ENCODE measurements at regions not wholly inside any gene's neighbourhood (a gene's known extent, or its start where the extent isn't known, plus 50 kb on each side); places are given as distances from the start of the nearest gene placed in this dataset.
"Not testable (repeated sequence)": the region's sequence is repeated elsewhere in the genome, so short reads cannot be mapped to it uniquely, and the experiment has no call there.

GRCh38 chr16:31581065-31581464 lies 53.4 kb downstream of the AHSP start:
- not testable (repeated sequence) for H3K27ac ChIP-seq (ENCODE audit: low read length); H3K9me3 ChIP-seq (ENCODE audit: control insufficient read depth in 2 of 2, low read length in 2 of 2); H3K36me3 ChIP-seq (ENCODE audit: control insufficient read depth in 2 of 2, insufficient read depth in 2 of 2, low read length in 2 of 2); H3K4me1 ChIP-seq (ENCODE audit: control insufficient read depth, insufficient read depth, low read length); H3K4me3 ChIP-seq (ENCODE audit: low read length in 2 of 2); H3K9ac ChIP-seq (ENCODE audit: low read length in 2 of 2); H3K27me3 ChIP-seq (ENCODE audit: control insufficient read depth in 1 of 2, insufficient read depth in 2 of 2, low read length in 2 of 2)

GRCh38 chr16:31601737-31602384 lies 74.2 kb downstream of the AHSP start:
- not testable (repeated sequence) for H3K27ac ChIP-seq (ENCODE audit: low read length); H3K4me3 ChIP-seq (ENCODE audit: low read length in 2 of 2); H3K36me3 ChIP-seq (ENCODE audit: control insufficient read depth in 2 of 2, insufficient read depth in 2 of 2, low read length in 2 of 2); H3K9ac ChIP-seq (ENCODE audit: low read length in 2 of 2); H3K4me1 ChIP-seq (ENCODE audit: control insufficient read depth, insufficient read depth, low read length); H3K27me3 ChIP-seq (ENCODE audit: control insufficient read depth in 1 of 2, insufficient read depth in 2 of 2, low read length in 2 of 2)
- peaks cover 14 to 16% of the 10 kb centered on the region in 2 donors for H3K9me3 ChIP-seq (ENCODE audit: control insufficient read depth in 2 of 2, low read length in 2 of 2)

- no peaks in the 10 kb centered on the region for H3K36me3 ChIP-seq (ENCODE audit: control insufficient read depth in 2 of 2, insufficient read depth in 2 of 2, low read length in 2 of 2)
- H3K4me3 ChIP-seq (ENCODE audit: low read length in 2 of 2) = no peak overlapping the region
- H3K27me3 ChIP-seq (ENCODE audit: control insufficient read depth in 1 of 2, insufficient read depth in 2 of 2, low read length in 2 of 2) = no peaks in the 10 kb centered on the region
- H3K9me3 ChIP-seq (ENCODE audit: control insufficient read depth in 2 of 2, low read length in 2 of 2) = no peaks in the 10 kb centered on the region
- no peak overlapping the region for H3K27ac ChIP-seq (ENCODE audit: low read length)
- H3K9ac ChIP-seq (ENCODE audit: low read length in 2 of 2) = no peak overlapping the region
- no peaks in the 10 kb centered on the region for H3K4me1 ChIP-seq (ENCODE audit: control insufficient read depth, insufficient read depth, low read length)
Measured at GRCh38 chr16:31618130-31618529, 90.4 kb downstream of the AHSP start.

- Histone ChIP-seq H3K9me3 (ENCODE audit: control insufficient read depth in 2 of 2, low read length in 2 of 2) (no peaks in the 10 kb centered on the region), H3K27ac (ENCODE audit: low read length) (no peak overlapping the region), H3K4me1 (ENCODE audit: control insufficient read depth, insufficient read depth, low read length) (no peaks in the 10 kb centered on the region), H3K27me3 (ENCODE audit: control insufficient read depth in 1 of 2, insufficient read depth in 2 of 2, low read length in 2 of 2) (peaks cover 0 to 3% of the 10 kb centered on the region in 2 donors), H3K36me3 (ENCODE audit: control insufficient read depth in 2 of 2, insufficient read depth in 2 of 2, low read length in 2 of 2) (no peaks in the 10 kb centered on the region), H3K9ac (ENCODE audit: low read length in 2 of 2) (no peak overlapping the region), H3K4me3 (ENCODE audit: low read length in 2 of 2) (no peak overlapping the region)
Measured at GRCh38 chr16:31636433-31636832, 108.7 kb downstream of the AHSP start.

- no peaks in the 10 kb centered on the region for H3K4me1 ChIP-seq (ENCODE audit: control insufficient read depth, insufficient read depth, low read length)
- H3K27ac ChIP-seq (ENCODE audit: low read length) = no peak overlapping the region
- H3K9ac ChIP-seq (ENCODE audit: low read length in 2 of 2) = no peak overlapping the region
- no peak overlapping the region for H3K4me3 ChIP-seq (ENCODE audit: low read length in 2 of 2)
- peaks cover 0 to 3% of the 10 kb centered on the region in 2 donors for H3K27me3 ChIP-seq (ENCODE audit: control insufficient read depth in 1 of 2, insufficient read depth in 2 of 2, low read length in 2 of 2)
- H3K9me3 ChIP-seq (ENCODE audit: control insufficient read depth in 2 of 2, low read length in 2 of 2) = no peaks in the 10 kb centered on the region
- H3K36me3 ChIP-seq (ENCODE audit: control insufficient read depth in 2 of 2, insufficient read depth in 2 of 2, low read length in 2 of 2) = no peaks in the 10 kb centered on the region
Measured at GRCh38 chr16:31641279-31641678, 113.6 kb downstream of the AHSP start.

- H3K9me3 ChIP-seq (ENCODE audit: control insufficient read depth in 2 of 2, low read length in 2 of 2); H3K27ac ChIP-seq (ENCODE audit: low read length); H3K4me3 ChIP-seq (ENCODE audit: low read length in 2 of 2); H3K4me1 ChIP-seq (ENCODE audit: control insufficient read depth, insufficient read depth, low read length); H3K27me3 ChIP-seq (ENCODE audit: control insufficient read depth in 1 of 2, insufficient read depth in 2 of 2, low read length in 2 of 2); H3K9ac ChIP-seq (ENCODE audit: low read length in 2 of 2); H3K36me3 ChIP-seq (ENCODE audit: control insufficient read depth in 2 of 2, insufficient read depth in 2 of 2, low read length in 2 of 2): not testable (repeated sequence)
Measured at GRCh38 chr16:31655674-31656073, 128.0 kb downstream of the AHSP start.

GRCh38 chr16:31664683-31665482 lies 137.2 kb downstream of the AHSP start:
- Histone ChIP-seq H3K27ac (ENCODE audit: low read length) (no peak overlapping the region), H3K9ac (ENCODE audit: low read length in 2 of 2) (no peak overlapping the region), H3K27me3 (ENCODE audit: control insufficient read depth in 1 of 2, insufficient read depth in 2 of 2, low read length in 2 of 2) (no peaks in the 10 kb centered on the region), H3K4me3 (ENCODE audit: low read length in 2 of 2) (no peak overlapping the region), H3K4me1 (ENCODE audit: control insufficient read depth, insufficient read depth, low read length) (no peaks in the 10 kb centered on the region), H3K36me3 (ENCODE audit: control insufficient read depth in 2 of 2, insufficient read depth in 2 of 2, low read length in 2 of 2) (no peaks in the 10 kb centered on the region), H3K9me3 (ENCODE audit: control insufficient read depth in 2 of 2, low read length in 2 of 2) (peaks cover 0 to 8% of the 10 kb centered on the region in 2 donors)

GRCh38 chr16:31674686-31675085 lies 147.0 kb downstream of the AHSP start:
- no peak overlapping the region for H3K9ac ChIP-seq (ENCODE audit: low read length in 2 of 2)
- no peaks in the 10 kb centered on the region for H3K4me1 ChIP-seq (ENCODE audit: control insufficient read depth, insufficient read depth, low read length)
- no peak overlapping the region for H3K4me3 ChIP-seq (ENCODE audit: low read length in 2 of 2)
- H3K27me3 ChIP-seq (ENCODE audit: control insufficient read depth in 1 of 2, insufficient read depth in 2 of 2, low read length in 2 of 2) = no peaks in the 10 kb centered on the region
- H3K36me3 ChIP-seq (ENCODE audit: control insufficient read depth in 2 of 2, insufficient read depth in 2 of 2, low read length in 2 of 2) = no peaks in the 10 kb centered on the region
- H3K27ac ChIP-seq (ENCODE audit: low read length) = no peak overlapping the region
- peaks cover 0 to 4% of the 10 kb centered on the region in 2 donors for H3K9me3 ChIP-seq (ENCODE audit: control insufficient read depth in 2 of 2, low read length in 2 of 2)

- no peak overlapping the region for H3K4me3 ChIP-seq (ENCODE audit: low read length in 2 of 2)
- H3K4me1 ChIP-seq (ENCODE audit: control insufficient read depth, insufficient read depth, low read length) = peaks cover 2% of the 10 kb centered on the region
- no peaks in the 10 kb centered on the region for H3K36me3 ChIP-seq (ENCODE audit: control insufficient read depth in 2 of 2, insufficient read depth in 2 of 2, low read length in 2 of 2)
- H3K9ac ChIP-seq (ENCODE audit: low read length in 2 of 2) = no peak overlapping the region
- no peak overlapping the region for H3K27ac ChIP-seq (ENCODE audit: low read length)
- peaks cover 2 to 4% of the 10 kb centered on the region in 2 donors for H3K9me3 ChIP-seq (ENCODE audit: control insufficient read depth in 2 of 2, low read length in 2 of 2)
- no peaks in the 10 kb centered on the region for H3K27me3 ChIP-seq (ENCODE audit: control insufficient read depth in 1 of 2, insufficient read depth in 2 of 2, low read length in 2 of 2)
Measured at GRCh38 chr16:31676731-31677130, 149.0 kb downstream of the AHSP start.

- Histone ChIP-seq H3K4me3 (ENCODE audit: low read length in 2 of 2) (no peak overlapping the region), H3K4me1 (ENCODE audit: control insufficient read depth, insufficient read depth, low read length) (peaks cover 2% of the 10 kb centered on the region), H3K27ac (ENCODE audit: low read length) (no peak overlapping the region), H3K9ac (ENCODE audit: low read length in 2 of 2) (no peak overlapping the region), H3K36me3 (ENCODE audit: control insufficient read depth in 2 of 2, insufficient read depth in 2 of 2, low read length in 2 of 2) (no peaks in the 10 kb centered on the region), H3K27me3 (ENCODE audit: control insufficient read depth in 1 of 2, insufficient read depth in 2 of 2, low read length in 2 of 2) (no peaks in the 10 kb centered on the region), H3K9me3 (ENCODE audit: control insufficient read depth in 2 of 2, low read length in 2 of 2) (peaks cover 0 to 2% of the 10 kb centered on the region in 2 donors)
Measured at GRCh38 chr16:31678649-31679325, 151.1 kb downstream of the AHSP start.

- H3K27me3 ChIP-seq (ENCODE audit: control insufficient read depth in 1 of 2, insufficient read depth in 2 of 2, low read length in 2 of 2); H3K9ac ChIP-seq (ENCODE audit: low read length in 2 of 2); H3K27ac ChIP-seq (ENCODE audit: low read length); H3K36me3 ChIP-seq (ENCODE audit: control insufficient read depth in 2 of 2, insufficient read depth in 2 of 2, low read length in 2 of 2); H3K4me1 ChIP-seq (ENCODE audit: control insufficient read depth, insufficient read depth, low read length); H3K4me3 ChIP-seq (ENCODE audit: low read length in 2 of 2); H3K9me3 ChIP-seq (ENCODE audit: control insufficient read depth in 2 of 2, low read length in 2 of 2): not testable (repeated sequence)
Measured at GRCh38 chr16:31689331-31689730, 161.6 kb downstream of the AHSP start.
